ENCODE measurements at regions not wholly inside any gene's neighbourhood (a gene's known extent, or its start where the extent isn't known, plus 50 kb on each side); places are given as distances from the start of the nearest gene placed in this dataset.

GRCh38 chr21:41672543-41672915 is 94.3 kb downstream of the RIPK4 start:
- no peak for ATAC-seq (ENCODE audit: low read depth)
- no peak for DNase-seq
- Mint-ChIP-seq H3K4me3 (no peak overlapping the region), H3K27ac (no peak overlapping the region), H3K27me3 (peaks cover 17% of the 10 kb centered on the region), H3K4me1 (no peaks in the 10 kb centered on the region), H3K9me3 (ENCODE audit: insufficient read depth) (no peaks in the 10 kb centered on the region)
- Histone ChIP-seq H3K4me3 (ENCODE audit: control extremely low read depth in 1 of 5, extremely low read depth in 1 of 5, insufficient read depth in 1 of 5, low read depth in 2 of 5, low read length in 4 of 5) (no peak overlapping the region), H3K36me3 (replicated peaks in 1 of 2; ENCODE audit: control extremely low read depth in 1 of 2, control insufficient read depth in 1 of 2, extremely low read depth in 1 of 2, insufficient read depth in 2 of 2, low read length in 1 of 2) (no peaks in the 10 kb centered on the region), H2AFZ (ENCODE audit: insufficient read depth, low read depth, low read length, poor library complexity, severe bottlenecking) (no peak overlapping the region), H3K4me1 (ENCODE audit: control insufficient read depth in 2 of 2, insufficient read depth in 2 of 2, low read length in 2 of 2) (no peaks in the 10 kb centered on the region), H3K79me2 (ENCODE audit: control insufficient read depth, insufficient read depth, low read length) (no peaks in the 10 kb centered on the region), H3K4me2 (replicated peaks; ENCODE audit: low read depth, low read length, poor library complexity, severe bottlenecking) (no peak overlapping the region), H3K9me3 (ENCODE audit: control extremely low read depth in 1 of 3, control insufficient read depth in 2 of 3, insufficient read depth in 1 of 3, low read length in 2 of 3) (no peaks in the 10 kb centered on the region), H4K20me1 (ENCODE audit: control insufficient read depth, insufficient read depth, low read length, poor library complexity, severe bottlenecking) (no peaks in the 10 kb centered on the region), H3K27me3 (replicated peaks in 1 of 4; ENCODE audit: control extremely low read depth in 1 of 4, control insufficient read depth in 3 of 4, insufficient read depth in 4 of 4, low read length in 3 of 4) (no peaks in the 10 kb centered on the region), H3K9ac (ENCODE audit: low read length) (no peak overlapping the region), H3K27ac (ENCODE audit: low read length in 2 of 2) (no peak overlapping the region)
- intact Hi-C loops (cut with micrococcal nuclease) = no loop called here
- WGBS (ENCODE audit: insufficient coverage) = 100% methylated on average over 1 of the region's 1 CpG
- ChIA-PET CTCF (no interaction called here), POLR2A (no interaction called here)
- no peak for TF ChIP-seq EZH2 (IDR thresholded peaks at IDR 0.05; ENCODE audit: borderline replicate concordance, insufficient read depth, low read depth, low read length, poor library complexity, severe bottlenecking)
- no peak for TF ChIP-seq CTCF (IDR thresholded peaks at IDR 0.05)

- no peak overlapping the region for H2AFZ ChIP-seq (ENCODE audit: insufficient read depth, low read depth, low read length, poor library complexity, severe bottlenecking)
- H3K27me3 ChIP-seq (replicated peaks in 1 of 4; ENCODE audit: control extremely low read depth in 1 of 4, control insufficient read depth in 3 of 4, insufficient read depth in 4 of 4, low read length in 3 of 4) = no peaks in the 10 kb centered on the region
- no peak overlapping the region for H3K4me3 ChIP-seq (ENCODE audit: control extremely low read depth in 1 of 5, extremely low read depth in 1 of 5, insufficient read depth in 1 of 5, low read depth in 2 of 5, low read length in 4 of 5)
- no peak overlapping the region for H3K27ac ChIP-seq (ENCODE audit: low read length in 2 of 2)
- H4K20me1 ChIP-seq (ENCODE audit: control insufficient read depth, insufficient read depth, low read length, poor library complexity, severe bottlenecking) = no peaks in the 10 kb centered on the region
- Mint-ChIP-seq H3K4me1 (no peaks in the 10 kb centered on the region), H3K27ac (no peak overlapping the region), H3K9me3 (ENCODE audit: insufficient read depth) (no peaks in the 10 kb centered on the region), H3K4me3 (no peak overlapping the region), H3K27me3 (peaks cover 14% of the 10 kb centered on the region)
- 69% methylated on average over 22 of the region's 22 CpGs for WGBS (ENCODE audit: insufficient coverage)
- DNase-seq (no peak), ATAC-seq (ENCODE audit: low read depth) (no peak)
- H3K9me3 ChIP-seq (ENCODE audit: control extremely low read depth in 1 of 3, control insufficient read depth in 2 of 3, insufficient read depth in 1 of 3, low read length in 2 of 3) = no peaks in the 10 kb centered on the region
- H3K79me2 ChIP-seq (ENCODE audit: control insufficient read depth, insufficient read depth, low read length) = no peaks in the 10 kb centered on the region
- no peak overlapping the region for H3K9ac ChIP-seq (ENCODE audit: low read length)
- no peaks in the 10 kb centered on the region for H3K36me3 ChIP-seq (replicated peaks in 1 of 2; ENCODE audit: control extremely low read depth in 1 of 2, control insufficient read depth in 1 of 2, extremely low read depth in 1 of 2, insufficient read depth in 2 of 2, low read length in 1 of 2)
- TF ChIP-seq EZH2 (IDR thresholded peaks at IDR 0.05; ENCODE audit: borderline replicate concordance, insufficient read depth, low read depth, low read length, poor library complexity, severe bottlenecking) (no peak), CTCF (IDR thresholded peaks at IDR 0.05) (no peak)
- ChIA-PET POLR2A (no interaction called here), CTCF (no interaction called here)
- no peak overlapping the region for H3K4me2 ChIP-seq (replicated peaks; ENCODE audit: low read depth, low read length, poor library complexity, severe bottlenecking)
- no peaks in the 10 kb centered on the region for H3K4me1 ChIP-seq (ENCODE audit: control insufficient read depth in 2 of 2, insufficient read depth in 2 of 2, low read length in 2 of 2)
- intact Hi-C loops (cut with micrococcal nuclease) = no loop called here
Measured at GRCh38 chr21:41671859-41672542, 94.9 kb downstream of the RIPK4 start.
